Superior temporal gyrus (tissue), 1 donor: ENCODE measurements at regions not wholly inside any gene's neighbourhood (a gene's known extent, or its start where the extent isn't known, plus 50 kb on each side); places are given as distances from the start of the nearest gene placed in this dataset.
"Not testable (repeated sequence)": the region's sequence is repeated elsewhere in the genome, so short reads cannot be mapped to it uniquely, and the experiment has no call there.

ENCODE experiments used
- DNase-seq: peaks from one replicate; pipeline ENCODE4 v3.0.0-alpha.2; 2016; ENCODE audit errors: extremely low spot score

- DNase-seq, result no peak
These were observed 92.6 kb upstream of the SGK1 start for GRCh38 chr6:134410541-134410940.

GRCh38 chr6:134407791-134408190, 89.9 kb upstream of the SGK1 start:
- no peak for DNase-seq

- DNase-seq, result no peak
These were observed 88.4 kb upstream of the SGK1 start for GRCh38 chr6:134406311-134406710.

- DNase-seq, result no peak
These were observed 87.6 kb upstream of the SGK1 start for GRCh38 chr6:134405386-134406087.

- not testable (repeated sequence) for DNase-seq
These were observed 85.4 kb upstream of the SGK1 start for GRCh38 chr6:134403312-134403711.

- no peak for DNase-seq
These were observed 84.6 kb upstream of the SGK1 start for GRCh38 chr6:134402372-134402984.

GRCh38 chr6:134400941-134401340, 83.0 kb upstream of the SGK1 start:
- no peak for DNase-seq

GRCh38 chr6:134398453-134398852, 80.5 kb upstream of the SGK1 start:
- DNase-seq, result no peak

GRCh38 chr6:134397676-134398075, 79.8 kb upstream of the SGK1 start:
- no peak for DNase-seq

GRCh38 chr6:134394905-134395304, 77.0 kb upstream of the SGK1 start:
- DNase-seq, result no peak

- no peak for DNase-seq
These were observed 76.3 kb upstream of the SGK1 start for GRCh38 chr6:134394208-134394607.

- DNase-seq, result no peak
These were observed 73.3 kb upstream of the SGK1 start for GRCh38 chr6:134391205-134391604.

- DNase-seq, result no peak
These were observed 71.7 kb upstream of the SGK1 start for GRCh38 chr6:134389658-134390057.

- no peak for DNase-seq
These were observed 71.2 kb upstream of the SGK1 start for GRCh38 chr6:134389129-134389528.

GRCh38 chr6:134386482-134386881, 68.6 kb upstream of the SGK1 start:
- DNase-seq, result not testable (repeated sequence)

- DNase-seq, result no peak
These were observed 64.0 kb upstream of the SGK1 start for GRCh38 chr6:134381959-134382358.

- DNase-seq, result no peak
These were observed 61.7 kb upstream of the SGK1 start for GRCh38 chr6:134379599-134379998.

- DNase-seq, result no peak
These were observed 61.2 kb upstream of the SGK1 start for GRCh38 chr6:134379076-134379475.

- no peak for DNase-seq
These were observed 60.5 kb upstream of the SGK1 start for GRCh38 chr6:134378426-134378825.

- DNase-seq, result no peak
These were observed 58.9 kb upstream of the SGK1 start for GRCh38 chr6:134376785-134377184.

- no peak for DNase-seq
These were observed 57.3 kb upstream of the SGK1 start for GRCh38 chr6:134375220-134375580.

GRCh38 chr6:134374491-134375219, 56.7 kb upstream of the SGK1 start:
- no peak for DNase-seq

GRCh38 chr6:134373993-134374392, 56.1 kb upstream of the SGK1 start:
- DNase-seq, result no peak
